H1 (cell line): ENCODE measurements at regions not wholly inside any gene's neighbourhood (a gene's known extent, or its start where the extent isn't known, plus 50 kb on each side); places are given as distances from the start of the nearest gene placed in this dataset.

ENCODE experiments used
- CTCF ChIA-PET: fragments of 300-600 bp; sonication (Branson Sonifier 250); formaldehyde crosslinking; loops from one replicate; lab custom pipeline; 2021; ENCODE audit not compliant: partially characterized antibody; lab: Charles Lee
- POLR2A ChIA-PET: fragments of 300-600 bp; sonication (Branson Sonifier 250); formaldehyde crosslinking; loops from one replicate; lab custom pipeline; 2021; ENCODE audit warnings: inconsistent platforms; ENCODE audit not compliant: partially characterized antibody; lab: Charles Lee
- DNase-seq, 2 experiments: peaks; one replicate each; pipeline versions ENCODE4 v3.0.0 to v3.0.0-alpha.2; 2010 to 2022; ENCODE audit warnings: low spot score in 2 of 2, low read depth in 1 of 2, mixed read lengths in 1 of 2
- FAIRE-seq: peaks from 2 replicates; lab custom pipeline; 2011; peaks lifted over from hg19 to GRCh38; lab: Jason Lieb, UNC
- H2AFZ ChIP-seq: 2 replicates; pipeline ENCODE4 v1.8.1; 2012; ENCODE audit warnings: low read length, inconsistent platforms
- H2AK5ac ChIP-seq: 2 replicates; pipeline ENCODE4 v1.6.1; 2013; ENCODE audit warnings: low read depth, low read length
- H2BK120ac ChIP-seq: replicated peaks from 2 replicates; pipeline ENCODE3; 2013; ENCODE audit warnings: low read depth, low read length, inconsistent platforms
- H2BK12ac ChIP-seq: 2 replicates; pipeline ENCODE4 v1.6.1; 2013; ENCODE audit warnings: low read depth, low read length
- H2BK15ac ChIP-seq: 2 replicates; pipeline ENCODE4 v1.6.1; 2013; ENCODE audit warnings: low read length
- H2BK20ac ChIP-seq: 2 replicates; pipeline ENCODE4 v1.6.1; 2013; ENCODE audit warnings: low read length
- H2BK5ac ChIP-seq: 2 replicates; pipeline ENCODE4 v1.6.1; 2013; ENCODE audit warnings: low read depth, low read length
- H3K14ac ChIP-seq: 2 replicates; pipeline ENCODE4 v1.6.1; 2013; ENCODE audit warnings: inconsistent platforms; ENCODE audit not compliant: insufficient read length
- H3K18ac ChIP-seq: 2 replicates; pipeline ENCODE4 v1.6.1; 2013; ENCODE audit warnings: low read length; ENCODE audit errors: extremely low read depth
- H3K23ac ChIP-seq: 2 replicates; pipeline ENCODE4 v1.6.1; 2013; ENCODE audit warnings: inconsistent platforms; ENCODE audit not compliant: insufficient read length
- H3K23me2 ChIP-seq: 2 replicates; pipeline ENCODE4 v1.6.1; 2013; ENCODE audit warnings: low read depth, low read length
- H3K27ac ChIP-seq: 2 replicates; pipeline ENCODE4 v1.6.1; 2011; ENCODE audit warnings: low read depth, low read length, inconsistent platforms
- H3K27me3 ChIP-seq, 4 experiments: replicated peaks in 1 of 4; 1 replicate in 1 of 4; 2 replicates in 3 of 4; pipeline versions ENCODE4 v1.6.1 to v1.8.1; 2011 to 2013; ENCODE audit warnings: low read length in 3 of 4, mild to moderate bottlenecking in 3 of 4, inconsistent platforms in 2 of 4, mixed read lengths in 2 of 4, moderate library complexity in 1 of 4; ENCODE audit not compliant: control insufficient read depth in 3 of 4, insufficient read depth in 3 of 4; ENCODE audit errors: extremely low read depth in 1 of 4
- H3K36me3 ChIP-seq, 4 experiments: 2 replicates each; pipeline versions ENCODE4 v1.6.1 to v1.8.1; 2011 to 2013; ENCODE audit warnings: mild to moderate bottlenecking in 4 of 4, low read length in 3 of 4, moderate library complexity in 2 of 4, control low read depth in 1 of 4, inconsistent platforms in 1 of 4; ENCODE audit not compliant: insufficient read depth in 4 of 4, control insufficient read depth in 2 of 4
- H3K4ac ChIP-seq: replicated peaks from 2 replicates; pipeline ENCODE3; 2013; ENCODE audit warnings: low read length, low read depth, mixed read lengths, inconsistent platforms; ENCODE audit not compliant: insufficient read length
- H3K4me1 ChIP-seq, 4 experiments: replicated peaks in 1 of 4; 1 replicate in 1 of 4; 2 replicates in 3 of 4; pipeline versions ENCODE4 v1.6.1 to v1.8.1; 2011 to 2013; ENCODE audit warnings: low read length in 3 of 4, inconsistent platforms in 2 of 4, mixed read lengths in 1 of 4; ENCODE audit not compliant: insufficient read depth in 4 of 4, control insufficient read depth in 3 of 4
- H3K4me2 ChIP-seq, 2 experiments: 2 replicates each; pipeline versions ENCODE4 v1.6.1 to v1.8.1; 2011 to 2013; ENCODE audit warnings: low read depth in 2 of 2, low read length in 2 of 2, control low read depth in 1 of 2, inconsistent platforms in 1 of 2, mild to moderate bottlenecking in 1 of 2; ENCODE audit not compliant: insufficient read depth in 1 of 2
- H3K4me3 ChIP-seq, 4 experiments: fragments of 200-600, 300-600 bp in 1 of 4; sonication (generic), shearing (Covaris generic), sonication (Bioruptor Twin) in 1 of 4; 2 replicates each; pipeline versions ENCODE4 v1.5.1 to v1.8.1; 2011 to 2016; ENCODE audit warnings: low read length in 4 of 4, low read depth in 3 of 4, control low read depth in 2 of 4, inconsistent platforms in 2 of 4, mild to moderate bottlenecking in 2 of 4, mixed read lengths in 1 of 4, moderate library complexity in 1 of 4; ENCODE audit not compliant: insufficient read depth in 2 of 4; ENCODE audit errors: extremely low read depth in 1 of 4
- H3K56ac ChIP-seq: replicated peaks from 2 replicates; pipeline ENCODE3; 2013; ENCODE audit warnings: low read depth, mild to moderate bottlenecking, mixed read lengths, low read length, inconsistent platforms; ENCODE audit not compliant: insufficient read length
- H3K79me1 ChIP-seq: 2 replicates; pipeline ENCODE4 v1.6.1; 2013; ENCODE audit warnings: low read depth, low read length, control low read depth
- H3K79me2 ChIP-seq, 2 experiments: 2 replicates each; pipeline versions ENCODE4 v1.6.1 to v1.8.1; 2012 to 2013; ENCODE audit warnings: low read length in 2 of 2, mild to moderate bottlenecking in 2 of 2, inconsistent platforms in 1 of 2; ENCODE audit not compliant: insufficient read depth in 2 of 2, control insufficient read depth in 1 of 2
- H3K9ac ChIP-seq, 4 experiments: replicated peaks in 1 of 4; 1 replicate in 1 of 4; 2 replicates in 3 of 4; pipeline versions ENCODE4 v1.6.1 to v1.8.1; 2011 to 2013; ENCODE audit warnings: low read depth in 3 of 4, low read length in 3 of 4, control low read depth in 2 of 4, mild to moderate bottlenecking in 2 of 4, moderate library complexity in 2 of 4, inconsistent platforms in 1 of 4; ENCODE audit errors: extremely low read depth in 1 of 4
- H3K9me3 ChIP-seq, 2 experiments: 2 replicates each; pipeline versions ENCODE4 v1.6.1 to v1.8.1; 2012 to 2013; ENCODE audit warnings: mild to moderate bottlenecking in 2 of 2, moderate library complexity in 2 of 2, control low read depth in 1 of 2, inconsistent platforms in 1 of 2, low read depth in 1 of 2, low read length in 1 of 2, mixed read lengths in 1 of 2; ENCODE audit not compliant: insufficient read depth in 2 of 2
- H4K20me1 ChIP-seq, 2 experiments: replicated peaks in 1 of 2; 2 replicates each; pipeline versions ENCODE3 to v1.8.1; 2011 to 2013; ENCODE audit warnings: inconsistent platforms in 2 of 2, low read length in 2 of 2, mild to moderate bottlenecking in 1 of 2; ENCODE audit not compliant: insufficient read depth in 2 of 2, control insufficient read depth in 1 of 2
- H4K5ac ChIP-seq: 2 replicates; pipeline ENCODE4 v1.6.1; 2013; ENCODE audit warnings: low read length, low read depth, mixed read lengths, inconsistent platforms; ENCODE audit not compliant: insufficient read length
- H4K8ac ChIP-seq: 2 replicates; pipeline ENCODE4 v1.8.0; 2013; ENCODE audit warnings: mild to moderate bottlenecking, moderate library complexity, low read length, inconsistent platforms; ENCODE audit not compliant: insufficient read depth; ENCODE audit errors: extremely low read depth
- H4K91ac ChIP-seq: replicated peaks from 2 replicates; pipeline ENCODE3; 2013; ENCODE audit warnings: low read length, mixed read lengths, inconsistent platforms; ENCODE audit not compliant: insufficient read length
- BCL11A ChIP-seq, 2 experiments: IDR thresholded peaks; one replicate each; pipeline ENCODE4 v1.6.1; 2011; ENCODE audit warnings: low read depth in 2 of 2, low read length in 2 of 2, mild to moderate bottlenecking in 2 of 2
- CEBPB ChIP-seq: IDR thresholded peaks from 2 replicates; pipeline ENCODE4 v1.6.1; 2012; ENCODE audit warnings: low read depth, low read length
- EGR1 ChIP-seq: IDR thresholded peaks from 2 replicates; pipeline ENCODE4 v1.6.1; 2011; ENCODE audit warnings: low read depth, low read length, borderline replicate concordance
- EZH2 ChIP-seq: fragments of 200-600 bp; sonication (generic); IDR thresholded peaks from 2 replicates; pipeline ENCODE4 v1.7.1; 2012; ENCODE audit warnings: low read depth, mild to moderate bottlenecking, moderate library complexity, low read length, inconsistent platforms; ENCODE audit not compliant: severe bottlenecking
- HDAC6 ChIP-seq: IDR thresholded peaks from one replicate; pipeline ENCODE4 v1.7.1; 2012; ENCODE audit warnings: low read depth, mild to moderate bottlenecking, inconsistent platforms, low read length, moderate library complexity
- JUND ChIP-seq: IDR thresholded peaks from 2 replicates; pipeline ENCODE4 v1.6.1; 2011; ENCODE audit warnings: mild to moderate bottlenecking, improper control_type of control experiment, low read length
- KDM1A ChIP-seq: fragments of 200-600, 300-600 bp; sonication (generic); IDR thresholded peaks from 2 replicates; pipeline ENCODE4 v1.7.1; 2016; ENCODE audit warnings: mild to moderate bottlenecking, low read length, borderline replicate concordance
- KDM4A ChIP-seq: IDR thresholded peaks from one replicate; pipeline ENCODE4 v1.7.1; 2012; ENCODE audit warnings: low read depth, mild to moderate bottlenecking, moderate library complexity, low read length, inconsistent platforms; ENCODE audit not compliant: severe bottlenecking
- MAFK ChIP-seq: IDR thresholded peaks from 2 replicates; pipeline ENCODE4 v1.6.1; 2012; ENCODE audit warnings: low read depth, mild to moderate bottlenecking, improper control_type of control experiment, low read length
- RAD21 ChIP-seq, 2 experiments: IDR thresholded peaks in 1 of 2; conservative IDR thresholded peaks in 1 of 2; 2 replicates each; pipeline ENCODE4 v1.6.1; 2011; ENCODE audit warnings: low read depth in 2 of 2, low read length in 2 of 2, improper control_type of control experiment in 1 of 2, inconsistent platforms in 1 of 2, mild to moderate bottlenecking in 1 of 2, moderate library complexity in 1 of 2
- RNF2 ChIP-seq: fragments of 200-900, 300-1000 bp; sonication (generic); IDR thresholded peaks from 2 replicates; pipeline ENCODE4 v1.7.1; 2016; ENCODE audit warnings: borderline replicate concordance, low read depth, mild to moderate bottlenecking, antibody characterized with exemption, low read length; ENCODE audit not compliant: poor library complexity, severe bottlenecking; ENCODE audit errors: missing control alignments
- RXRA ChIP-seq: IDR thresholded peaks from 2 replicates; pipeline ENCODE4 v1.6.1; 2011; ENCODE audit warnings: low read depth, mild to moderate bottlenecking, low read length, moderate library complexity; ENCODE audit not compliant: insufficient read depth
- TCF12 ChIP-seq: IDR thresholded peaks from 2 replicates; pipeline ENCODE4 v1.6.1; 2011; ENCODE audit warnings: low read depth, mild to moderate bottlenecking, low read length
- WGBS, 2 experiments: shearing (Covaris generic) in 1 of 2; methylation state at CpG; one replicate each; pipeline versions ENCODE4 v1.1.6 to v1.1.7; 2013 to 2015; ENCODE audit warnings: low lambda C conversion rate in 2 of 2, mixed read lengths in 2 of 2, inconsistent platforms in 1 of 2, low coverage in 1 of 2, missing lambda C conversion rate in 1 of 2; ENCODE audit not compliant: insufficient replicate concordance in 2 of 2, insufficient coverage in 1 of 2, insufficient read length in 1 of 2; ENCODE audit errors: extremely low coverage in 1 of 2, missing lambda C conversion rate in 1 of 2; 5-methylcytosine and 5-hydroxymethylcytosine counted together
- TF ChIP-seq, protein P1 (sequence below): IDR thresholded peaks from 2 replicates; pipeline ENCODE4 v1.6.1; 2012; ENCODE audit warnings: inconsistent platforms

DNA sequence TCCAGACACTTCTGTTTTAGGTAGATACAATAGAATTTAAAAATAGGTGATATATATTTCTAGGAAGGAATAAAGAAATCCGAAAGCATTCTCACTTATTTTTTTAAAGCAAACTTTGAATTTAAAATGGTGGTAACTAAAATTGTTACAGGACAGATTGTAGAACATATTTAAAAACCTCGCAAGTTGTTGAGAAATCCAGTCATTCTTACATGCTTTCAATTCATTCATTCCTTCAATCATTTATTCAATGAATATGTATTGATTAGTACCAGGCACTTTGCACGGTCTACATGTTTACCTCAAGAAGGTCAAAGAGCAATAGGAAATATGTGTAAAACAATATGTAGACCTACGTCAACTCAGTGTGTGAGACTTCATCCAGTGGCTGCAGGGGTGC, 189.9 kb upstream of the SNX7 start:
- Histone ChIP-seq H2BK12ac (no peak overlapping the region), H2BK20ac (no peak overlapping the region), H4K8ac (no peak overlapping the region), H4K20me1 (no peaks in the 10 kb centered on the region), H3K23me2 (no peaks in the 10 kb centered on the region), H3K4me3 (no peak overlapping the region), H3K79me2 (no peaks in the 10 kb centered on the region), H2AFZ (no peak overlapping the region), H2BK120ac (no peak overlapping the region), H3K23ac (no peak overlapping the region), H3K9me3 (no peaks in the 10 kb centered on the region), H3K27ac (no peak overlapping the region), H2AK5ac (no peak overlapping the region), H4K91ac (no peak overlapping the region), H3K4me2 (no peak overlapping the region), H4K5ac (no peak overlapping the region), H3K4ac (no peak overlapping the region), H3K14ac (no peak overlapping the region), H3K18ac (no peak overlapping the region), H3K79me1 (no peaks in the 10 kb centered on the region), H3K9ac (no peak overlapping the region), H3K4me1 (peaks cover 0 to 2% (median 0%) of the 10 kb centered on the region in 4 experiments; a peak in 1 of 7 replicates), H3K27me3 (no peaks in the 10 kb centered on the region), H3K36me3 (no peaks in the 10 kb centered on the region), H2BK5ac (no peak overlapping the region), H2BK15ac (no peak overlapping the region), H3K56ac (no peak overlapping the region)
- CTCF ChIA-PET = no interaction called here
- FAIRE-seq (no peak), DNase-seq (no peak)
- POLR2A ChIA-PET = no interaction called here
- WGBS, 2 experiments = 93% methylated on average over 4 of the region's 4 CpGs; no CpG with 5 or more reads in 1 of the 2 experiments
- TF ChIP-seq HDAC6 (no peak), MAFK (no peak), RAD21 (IDR thresholded peaks at IDR 0.05 in 1 of 2, conservative IDR thresholded peaks at IDR 0.05 in 1 of 2; ENCODE audit: low read depth in 2 of 2, low read length in 2 of 2) (no peak), RXRA (no peak), TCF12 (no peak), BCL11A (IDR thresholded peaks at IDR 0.05; ENCODE audit: low read depth in 2 of 2, low read length in 2 of 2) (no peak), EGR1 (no peak), EZH2 (no peak), KDM4A (no peak), KDM1A (no peak), CEBPB (no peak), JUND (no peak), RNF2 (no peak)
- TF ChIP-seq, protein P1, sequence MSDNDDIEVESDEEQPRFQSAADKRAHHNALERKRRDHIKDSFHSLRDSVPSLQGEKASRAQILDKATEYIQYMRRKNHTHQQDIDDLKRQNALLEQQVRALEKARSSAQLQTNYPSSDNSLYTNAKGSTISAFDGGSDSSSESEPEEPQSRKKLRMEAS = no peak
